Kidney capillary endothelial cell (primary cell): ENCODE measurements at regions not wholly inside any gene's neighbourhood (a gene's known extent, or its start where the extent isn't known, plus 50 kb on each side); places are given as distances from the start of the nearest gene placed in this dataset.

Experiments
- DNase-seq: peaks from one replicate; pipeline ENCODE4 v3.0.0-alpha.2; 2018; ENCODE audit warnings: low spot score

DNA sequence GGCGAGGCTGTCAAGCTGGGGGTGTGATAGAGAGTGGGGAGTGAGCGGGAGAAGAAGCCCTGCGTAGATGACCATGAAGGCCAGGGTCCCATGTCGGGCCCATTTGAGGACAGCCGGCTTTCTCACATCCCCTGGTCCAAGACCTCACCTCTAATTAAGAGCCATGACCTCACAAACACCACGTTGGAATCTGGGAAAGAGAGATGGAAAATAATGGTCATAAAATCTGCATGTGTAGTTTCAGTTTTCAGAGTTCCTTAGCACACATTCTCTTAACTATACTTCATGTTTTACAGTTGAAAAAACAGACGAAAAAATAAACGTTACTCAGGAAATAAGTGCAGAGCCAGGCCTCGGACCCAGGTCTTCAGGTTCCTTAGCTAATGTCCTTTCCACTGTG is 244.8 kb upstream of the SIX2 start:
- DNase-seq, result no peak

DNA sequence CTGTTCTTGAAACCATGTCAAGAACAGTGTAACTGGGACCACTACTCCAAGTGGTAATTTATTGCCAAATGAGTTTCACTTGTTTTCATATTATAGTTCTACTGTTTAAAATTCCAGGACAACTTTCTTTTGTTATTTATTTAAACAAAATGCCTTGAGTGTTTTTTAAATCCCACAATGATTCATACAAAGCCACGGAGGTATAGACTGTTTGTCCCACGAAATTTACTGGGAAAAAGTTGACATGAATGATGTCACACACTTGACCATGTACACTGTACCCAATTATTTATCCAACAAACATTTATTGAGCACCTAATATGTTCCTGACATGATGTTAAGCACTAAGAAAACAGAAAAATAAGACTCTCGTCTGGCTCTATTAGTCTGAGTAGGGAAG is 243.9 kb upstream of the SIX2 start:
- DNase-seq, result no peak

DNA sequence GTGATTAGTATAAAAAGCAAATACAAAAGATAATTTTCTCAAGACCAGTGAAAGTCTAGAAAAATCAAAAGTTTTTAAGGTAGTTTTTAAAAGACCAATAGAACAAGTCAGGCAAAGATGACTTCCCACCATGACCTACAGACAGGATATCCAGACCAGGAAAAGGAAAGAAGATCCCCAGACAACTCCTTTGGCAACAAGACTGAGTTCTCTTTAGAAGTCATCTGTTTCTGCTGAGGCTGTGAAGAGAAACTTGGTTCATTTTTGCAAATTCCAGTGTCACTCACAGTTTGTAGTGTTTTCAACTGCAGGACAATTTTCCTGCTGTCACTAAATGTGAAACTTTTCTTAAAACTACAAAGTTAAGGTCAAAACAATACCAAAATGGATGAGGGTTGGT is 240.9 kb upstream of the SIX2 start:
- no peak for DNase-seq

DNA sequence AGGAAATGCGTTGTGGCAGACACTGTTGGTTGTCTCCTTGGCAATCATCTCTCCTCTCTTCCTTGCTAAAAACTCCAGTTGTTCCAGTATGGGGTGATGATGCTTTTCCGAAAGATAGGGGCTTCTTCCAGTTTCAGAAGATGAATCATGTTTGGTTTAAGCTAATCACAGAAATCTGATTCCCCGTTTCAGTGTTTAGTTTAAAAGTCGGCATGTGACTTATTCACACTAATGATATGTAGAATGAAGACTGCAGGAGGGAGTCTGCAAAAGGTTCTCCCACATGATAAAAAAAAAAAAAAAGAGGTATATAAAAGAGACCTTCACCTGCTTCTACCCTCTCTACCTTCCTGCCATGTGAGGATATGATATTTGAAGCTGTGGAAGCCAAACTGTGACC is 239.0 kb upstream of the SIX2 start:
- DNase-seq, result no peak

DNA sequence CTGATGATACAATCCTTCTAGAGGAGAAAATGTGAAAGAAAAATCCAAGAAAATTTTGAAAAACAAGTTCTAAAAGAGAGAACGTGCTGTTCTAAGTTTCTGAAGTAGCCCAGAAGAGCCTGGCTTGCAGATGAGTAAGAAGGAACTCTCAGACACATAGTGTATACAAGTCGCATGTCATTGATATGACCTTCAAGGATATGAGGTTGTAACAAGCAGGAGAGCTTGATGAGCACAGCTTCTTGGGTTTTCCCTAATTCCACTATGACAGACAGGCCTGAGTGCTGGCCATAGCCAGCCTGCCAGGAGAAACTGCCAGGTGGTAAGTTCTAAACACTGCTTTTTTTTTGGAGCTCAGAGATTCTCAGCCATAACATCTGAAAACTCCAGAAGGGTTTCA is 235.7 kb upstream of the SIX2 start:
- no peak for DNase-seq

DNA sequence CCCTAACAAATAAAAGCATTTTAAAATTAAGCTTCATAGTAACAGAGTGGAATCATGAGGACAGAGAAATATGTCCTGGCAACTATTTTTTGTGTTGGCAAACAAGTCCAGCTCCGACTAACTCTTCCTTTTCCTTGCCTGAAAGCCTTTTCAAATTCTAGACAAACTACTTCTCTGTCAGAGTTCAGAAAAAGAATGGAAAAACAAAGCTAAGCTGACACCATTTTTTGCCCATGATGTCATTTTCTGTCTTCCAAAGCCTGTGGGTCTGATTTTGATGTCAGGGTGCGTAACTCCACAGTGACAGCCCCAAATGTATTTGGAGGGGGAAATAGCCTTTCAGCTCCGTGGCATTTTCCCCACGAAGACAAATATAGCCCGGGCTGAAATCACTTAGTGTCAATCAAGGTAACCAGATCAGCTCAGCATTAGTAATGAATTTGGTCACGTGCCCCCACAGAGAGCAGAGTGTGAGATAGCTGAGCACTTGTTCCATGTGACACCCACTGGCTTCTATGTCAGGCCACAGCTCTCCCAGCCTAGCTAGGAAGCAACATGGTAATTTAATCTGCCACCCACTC is 233.0 kb upstream of the SIX2 start:
- no peak for DNase-seq

DNA sequence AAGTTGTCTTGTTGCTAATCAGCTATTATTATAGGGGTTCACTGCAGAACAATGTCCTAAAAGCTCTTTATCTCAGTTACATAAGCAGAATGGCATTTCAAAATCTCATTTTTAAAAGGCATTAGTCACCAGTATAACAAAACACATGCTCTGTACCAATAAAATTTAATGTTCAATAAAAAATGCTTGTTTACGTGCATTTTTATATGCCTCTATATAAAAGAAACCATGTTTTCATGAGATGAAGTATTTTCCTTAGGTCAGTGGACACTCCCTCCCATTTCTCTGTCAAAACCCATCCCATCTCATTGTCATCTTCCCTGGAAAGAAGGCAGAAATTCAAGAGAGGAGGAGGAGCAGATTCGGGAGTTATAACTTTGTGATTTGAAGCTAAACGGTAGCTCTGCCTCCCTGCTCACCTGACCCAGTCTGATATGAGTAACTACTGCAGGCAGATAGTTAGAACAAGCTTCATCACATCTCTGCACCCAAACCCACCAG is 231.9 kb upstream of the SIX2 start:
- no peak for DNase-seq

DNA sequence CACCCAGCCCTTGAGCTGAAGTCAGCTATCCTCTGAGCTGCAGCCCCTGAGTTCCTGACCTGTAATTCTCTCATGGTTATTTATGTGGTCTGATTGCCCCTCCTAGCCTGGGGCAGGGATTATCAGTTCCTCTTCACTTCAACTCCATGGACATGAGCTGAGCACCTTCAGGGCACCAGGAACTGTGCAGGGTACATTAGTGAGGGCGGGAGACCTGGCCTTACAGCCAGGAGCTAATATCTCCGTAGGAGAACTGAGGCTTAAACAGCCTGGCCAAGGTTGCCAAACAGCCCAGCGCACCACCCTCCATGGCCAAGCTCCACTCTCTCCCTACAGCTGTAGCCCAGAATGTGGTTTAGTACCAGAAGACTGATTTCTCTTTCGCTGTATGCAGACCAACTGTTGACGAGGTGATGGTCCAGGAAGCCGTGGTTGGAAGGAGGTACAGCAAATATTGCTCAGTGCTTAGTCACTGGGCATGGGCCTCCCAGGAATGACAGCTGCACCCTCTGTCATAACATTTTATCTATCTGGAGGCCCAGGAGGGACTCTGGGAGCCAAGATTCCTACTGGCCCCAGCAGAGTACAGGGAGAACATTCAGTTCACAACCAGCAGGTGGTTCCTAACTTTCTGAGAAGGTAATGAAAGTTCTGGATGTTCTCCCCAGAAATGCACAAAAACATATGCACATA is 228.7 kb upstream of the SIX2 start:
- peak; percentile 13 for DNase-seq

DNA sequence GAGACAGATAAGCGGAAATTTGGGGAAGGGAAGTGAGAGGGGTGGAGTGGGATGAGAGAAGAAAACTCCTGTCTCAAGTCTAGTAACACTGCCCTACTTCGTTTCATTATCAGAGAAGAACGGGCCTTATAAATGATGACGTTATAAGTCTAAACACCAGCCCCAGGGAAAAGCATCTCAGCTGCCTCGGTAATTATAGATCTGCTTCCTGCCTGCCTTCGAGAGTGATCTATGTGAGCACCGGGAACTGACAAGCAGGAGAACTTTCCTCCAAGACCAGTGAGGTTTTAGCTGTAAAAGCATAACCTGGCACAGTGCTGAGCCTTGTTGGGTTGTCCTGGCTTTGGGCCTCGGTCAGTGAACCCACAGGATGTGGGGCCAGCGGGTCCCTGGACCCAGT is 227.9 kb upstream of the SIX2 start:
- DNase-seq, result peak; percentile 9

DNA sequence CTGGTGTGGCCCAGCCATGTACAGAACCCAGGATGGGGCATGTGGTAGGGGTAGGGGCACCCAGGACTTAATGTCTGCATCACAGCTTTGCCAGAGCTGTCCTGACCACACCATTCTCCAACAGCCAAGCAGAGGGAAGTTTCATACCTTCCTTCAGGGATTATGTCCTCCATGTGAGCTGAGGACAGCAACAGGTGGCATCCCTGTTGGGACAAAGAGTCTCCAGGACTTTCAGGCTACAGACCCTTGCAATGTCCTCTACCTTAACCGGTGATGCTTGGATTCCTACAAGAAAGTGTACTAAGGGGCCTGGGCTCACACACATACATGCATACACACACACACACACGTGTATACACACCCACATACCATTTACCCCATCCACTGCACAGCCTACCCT is 227.0 kb upstream of the SIX2 start:
- no peak for DNase-seq

DNA sequence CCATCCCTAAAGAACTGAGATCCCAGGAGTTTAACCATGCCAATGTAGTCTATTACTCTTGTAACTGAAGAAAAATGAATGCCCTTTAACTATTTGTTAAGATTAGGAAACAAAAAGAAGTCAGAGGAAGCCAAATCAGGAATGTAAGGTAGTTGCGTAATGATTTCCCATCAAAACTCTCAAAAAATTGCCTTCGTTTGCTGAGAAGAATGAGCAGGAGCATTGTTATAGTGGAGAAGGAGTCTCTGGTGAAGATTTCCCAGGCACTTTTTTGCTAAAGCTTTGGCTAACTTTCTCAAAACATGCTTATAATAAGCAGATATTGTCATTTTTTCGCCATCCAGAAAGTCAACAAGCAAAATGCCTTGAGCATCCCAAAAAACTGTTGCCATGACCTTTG is 224.0 kb upstream of the SIX2 start:
- no peak for DNase-seq

DNA sequence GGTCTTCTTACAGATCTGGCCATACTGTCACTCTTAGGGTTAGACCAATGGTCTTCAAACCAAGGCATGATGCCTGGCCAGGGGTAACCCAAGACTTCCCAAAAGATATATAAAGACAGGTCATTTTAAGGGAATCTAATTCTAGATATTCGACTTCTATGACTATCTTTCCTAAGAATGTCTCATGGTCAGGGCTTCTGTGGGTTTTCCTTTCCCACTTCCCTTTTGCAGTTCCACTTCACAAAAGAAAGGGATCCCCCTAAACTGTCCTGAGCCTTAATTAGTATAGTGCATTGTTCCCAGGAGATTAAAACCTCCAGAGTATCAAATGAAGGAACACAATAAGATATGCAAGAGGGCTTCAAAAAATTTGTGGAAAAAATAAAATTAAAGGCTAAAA is 223.6 kb upstream of the SIX2 start:
- no peak for DNase-seq

DNA sequence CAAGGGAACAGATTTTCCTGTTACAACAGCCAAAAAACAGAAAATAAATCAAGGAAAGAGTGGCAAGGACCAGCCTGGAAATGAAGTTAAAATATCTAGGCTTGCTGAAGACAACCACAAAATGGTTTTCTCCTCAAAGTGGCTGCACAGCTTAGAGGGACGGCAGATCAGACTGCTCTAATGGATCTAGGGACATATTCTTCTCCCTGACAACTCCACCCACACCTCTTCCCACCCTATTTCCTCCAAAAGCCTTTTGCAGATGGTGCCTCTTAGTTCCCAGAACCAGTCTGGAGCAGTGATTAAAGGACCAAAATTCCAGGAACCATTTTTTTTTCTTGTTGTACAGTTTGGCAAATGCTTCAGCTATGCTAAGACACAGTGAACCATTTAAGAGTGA is 220.2 kb upstream of the SIX2 start:
- no peak for DNase-seq

DNA sequence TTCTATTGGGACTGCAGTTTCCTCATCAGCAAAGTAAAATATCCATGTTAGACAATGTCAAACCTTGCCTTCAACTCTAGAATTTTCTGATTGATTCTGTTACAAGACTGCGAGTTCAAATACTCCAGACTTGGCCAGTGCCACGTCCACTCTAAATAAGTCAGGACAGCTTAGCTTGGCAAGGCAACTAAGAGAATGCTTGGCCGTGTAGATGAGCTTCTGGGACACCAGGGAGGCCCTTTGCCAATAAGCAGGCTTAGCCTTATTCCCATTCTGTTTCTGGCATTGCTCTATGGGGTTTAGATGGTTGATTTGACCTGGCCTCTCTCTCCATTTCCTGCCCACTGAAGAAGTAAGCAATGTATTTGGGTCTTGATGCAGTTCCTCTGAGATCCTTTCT is 218.1 kb upstream of the SIX2 start:
- DNase-seq, result no peak

DNA sequence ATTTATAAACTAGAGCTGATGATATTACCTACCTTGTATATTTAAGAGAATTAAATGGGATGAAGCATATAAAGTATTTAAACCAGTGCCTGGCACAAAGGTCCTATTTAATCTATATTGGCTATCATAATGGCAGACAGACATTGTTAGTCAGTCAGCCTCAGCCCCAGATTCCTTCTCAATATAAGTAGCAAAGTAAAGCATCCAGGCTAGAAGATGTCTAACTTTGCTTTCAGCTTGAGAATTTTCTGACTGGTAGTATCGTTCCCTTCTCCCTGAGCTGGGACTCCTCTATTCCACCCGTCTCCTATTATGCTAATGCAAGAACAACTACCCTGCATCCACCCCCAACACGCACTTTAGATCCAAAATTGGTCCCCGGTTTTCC is 215.7 kb upstream of the SIX2 start:
- DNase-seq, result no peak

DNA sequence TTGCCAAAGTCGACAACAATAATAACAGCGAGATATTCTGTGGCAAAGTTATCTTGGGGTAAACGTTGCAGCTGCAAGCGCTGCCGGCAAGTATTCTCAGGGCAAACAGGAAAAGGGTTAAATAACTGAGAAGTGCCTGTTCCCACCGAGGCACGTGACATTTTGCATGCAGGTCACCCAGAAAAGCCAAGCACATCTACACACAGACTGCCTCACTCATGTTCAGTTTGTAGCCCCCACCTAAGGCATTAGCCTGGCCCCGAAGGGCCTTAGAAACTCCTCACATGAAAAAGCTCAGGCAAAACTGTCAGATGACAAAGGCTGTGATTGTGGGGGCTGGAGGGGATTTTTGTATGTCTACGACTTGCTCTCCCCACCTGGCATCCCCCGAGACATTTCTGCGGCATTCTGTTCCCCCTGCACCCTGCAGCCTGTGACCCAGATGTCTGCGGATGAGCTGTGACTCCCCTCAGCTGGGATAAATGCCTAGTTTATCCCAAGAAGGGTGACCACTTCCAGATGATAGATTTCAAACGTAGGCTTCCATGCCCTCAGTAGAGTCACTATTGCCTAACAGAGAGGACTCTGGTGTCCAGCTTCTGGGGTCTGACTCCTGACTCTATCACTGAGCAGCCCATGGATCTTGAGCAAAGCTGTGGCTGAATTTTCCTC is 215.2 kb upstream of the SIX2 start:
- no peak for DNase-seq

DNA sequence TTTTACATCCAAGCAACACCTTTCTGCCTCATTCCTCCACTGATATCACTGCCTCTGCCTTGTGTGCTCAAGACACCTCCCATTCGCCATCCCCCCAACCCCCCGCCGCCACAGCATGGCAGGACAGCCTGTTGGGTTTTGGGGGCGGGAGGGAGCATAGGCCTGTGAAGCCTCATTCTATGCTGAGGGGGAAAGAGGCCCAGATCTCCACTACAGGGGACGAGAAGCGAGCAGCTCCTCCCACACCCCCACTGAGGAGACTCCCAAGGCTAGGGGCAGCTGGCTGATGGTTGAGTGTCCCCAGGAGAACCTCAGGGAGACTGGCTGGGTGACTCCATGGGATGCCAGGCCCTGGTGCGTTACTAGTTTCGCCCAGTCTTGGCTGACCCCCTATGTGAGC is 214.3 kb upstream of the SIX2 start:
- DNase-seq, result no peak

DNA sequence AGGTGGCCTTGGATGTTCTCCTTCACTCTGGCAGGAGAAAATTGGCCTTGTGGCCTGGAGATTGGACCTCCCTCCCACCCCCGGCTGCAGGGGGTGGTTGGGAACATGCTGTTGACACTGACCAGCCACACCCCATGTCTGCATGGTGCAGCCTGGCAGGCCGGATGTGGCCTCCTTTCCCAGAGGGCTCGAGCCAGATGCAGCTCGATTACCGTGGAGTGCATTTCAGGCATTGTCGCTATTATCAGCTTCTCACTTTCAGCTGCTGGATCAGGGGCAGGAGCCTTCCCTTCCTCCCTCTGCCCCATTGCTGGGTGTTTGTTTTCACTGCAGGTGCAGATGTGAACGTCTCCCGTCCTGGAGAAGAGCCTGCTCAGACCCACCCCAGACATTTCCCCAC is 211.0 kb upstream of the SIX2 start:
- DNase-seq, result no peak

DNA sequence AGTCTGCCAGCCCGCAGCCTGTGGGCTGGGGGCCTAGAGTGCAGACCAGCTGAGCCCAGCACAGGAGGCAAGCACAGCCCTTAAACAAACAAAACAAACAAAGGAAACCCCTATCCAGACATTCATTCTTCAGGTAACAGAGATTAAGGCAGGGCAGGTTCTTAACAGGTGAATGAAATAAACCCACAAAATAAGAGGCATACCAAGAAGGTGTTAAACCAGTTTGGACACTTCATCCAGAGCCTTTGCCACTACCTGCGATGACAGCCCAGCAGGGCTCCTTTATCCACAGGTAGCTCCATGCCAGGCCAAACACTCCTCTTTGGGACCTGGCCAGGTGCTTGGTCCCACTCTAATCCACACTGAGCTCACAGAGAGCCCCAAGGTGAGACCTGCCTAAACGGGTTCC is 209.7 kb upstream of the SIX2 start:
- DNase-seq, result no peak

DNA sequence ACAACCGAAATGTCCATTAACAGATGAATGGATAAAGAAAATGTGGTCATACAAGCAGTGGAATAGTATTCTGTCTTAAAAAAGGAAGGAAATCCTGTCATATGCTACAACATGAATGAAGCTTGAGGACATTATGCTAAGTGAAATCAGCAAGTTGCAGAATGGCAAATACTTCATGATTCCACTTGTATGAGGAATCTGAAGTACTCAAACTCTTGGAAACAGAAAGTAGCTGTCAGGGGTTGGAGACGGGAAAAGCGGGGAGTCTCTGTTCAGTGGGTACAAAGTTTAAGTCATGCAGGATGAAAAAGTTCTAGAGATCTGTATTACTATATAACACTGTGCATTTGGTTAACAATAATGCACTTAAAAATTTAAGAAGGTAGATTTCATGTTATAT is 209.0 kb upstream of the SIX2 start:
- DNase-seq, result no peak

DNA sequence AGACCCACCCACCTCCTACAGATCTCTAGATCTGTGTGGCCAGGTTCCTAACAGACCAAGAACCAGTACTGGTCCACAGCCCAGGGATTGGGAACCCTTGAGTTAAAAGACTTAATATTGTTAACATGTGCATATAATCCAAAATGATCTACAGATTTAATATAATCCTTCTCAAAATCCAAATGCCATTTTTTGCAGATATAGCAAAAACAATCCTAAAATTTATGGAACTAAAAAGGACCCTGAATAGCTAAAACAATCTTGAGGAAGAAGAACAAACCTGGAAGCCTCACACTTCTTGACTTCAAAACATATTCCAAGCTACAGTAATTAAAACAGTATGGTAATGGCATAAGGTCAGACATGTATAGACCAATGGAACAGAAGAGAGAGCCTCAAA is 206.9 kb upstream of the SIX2 start:
- DNase-seq, result no peak

DNA sequence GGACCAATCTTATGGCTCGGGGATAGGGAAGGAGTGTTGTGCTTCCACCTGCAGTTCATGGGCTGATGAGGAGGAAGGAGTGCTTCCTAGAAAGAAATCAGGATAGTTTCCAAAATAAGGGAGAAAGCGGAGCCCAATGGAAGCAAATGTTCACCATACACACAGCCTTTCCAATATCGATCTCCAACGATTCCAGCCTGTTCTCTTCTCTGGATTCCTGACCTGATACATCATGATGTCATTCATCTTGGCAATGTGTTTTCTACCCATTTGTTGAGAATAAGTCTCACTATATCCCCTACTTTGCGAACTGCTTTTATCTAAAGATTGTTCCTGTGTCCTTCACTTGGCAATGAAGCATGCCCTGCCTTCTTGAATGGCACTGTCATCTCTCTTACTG is 205.3 kb upstream of the SIX2 start:
- no peak for DNase-seq

DNA sequence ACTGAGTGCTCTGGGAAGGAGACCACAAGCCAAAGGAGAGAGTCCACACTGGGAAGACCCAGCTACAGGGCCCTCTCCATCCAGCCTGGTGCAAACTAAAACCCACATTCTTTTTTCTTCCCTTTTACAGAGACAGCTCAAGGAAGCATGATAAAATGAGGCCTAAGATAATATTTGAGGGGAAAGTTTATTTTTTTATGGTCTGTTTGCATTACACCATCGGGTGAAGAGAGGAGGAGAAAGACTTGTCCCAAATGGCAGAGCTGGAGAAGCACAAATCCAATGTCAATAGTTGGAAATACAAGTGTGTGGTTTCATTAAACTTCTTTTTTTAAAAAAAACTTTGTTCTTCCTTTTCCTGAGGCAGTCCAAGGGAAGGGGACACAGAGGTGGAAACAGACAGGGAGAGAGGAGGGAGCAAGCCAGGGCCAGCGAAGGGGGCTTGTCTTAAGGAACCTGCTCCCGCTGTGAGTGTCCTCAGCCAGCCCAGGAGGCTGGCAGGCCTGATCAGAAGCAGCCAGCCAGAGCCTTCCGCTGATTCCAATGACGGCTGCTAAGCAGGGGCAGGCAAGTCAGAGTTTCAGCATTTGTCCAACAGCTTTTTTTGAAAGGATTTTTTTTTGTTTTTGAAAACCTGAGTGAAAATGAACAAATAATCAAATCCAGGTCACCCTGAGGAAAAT is 203.8 kb upstream of the SIX2 start:
- DNase-seq, result no peak
